Fibroblast of the aortic adventitia (primary cell): ENCODE measurements at regions not wholly inside any gene's neighbourhood (a gene's known extent, or its start where the extent isn't known, plus 50 kb on each side); places are given as distances from the start of the nearest gene placed in this dataset.

ENCODE experiments used
- DNase-seq: peaks from one replicate; pipeline ENCODE4 v3.0.0-alpha.2; 2010; ENCODE audit warnings: low read depth
- H3K4me3 ChIP-seq: 2 replicates; pipeline ENCODE4 v1.5.1; 2011; ENCODE audit warnings: low read depth, mild to moderate bottlenecking, control low read depth, low read length, moderate library complexity
- TF ChIP-seq, protein P1 (sequence below): IDR thresholded peaks from 2 replicates; pipeline ENCODE4 v1.5.1; 2011; ENCODE audit warnings: mild to moderate bottlenecking, low read length, control low read depth, inconsistent platforms; ENCODE audit not compliant: insufficient read depth

DNA sequence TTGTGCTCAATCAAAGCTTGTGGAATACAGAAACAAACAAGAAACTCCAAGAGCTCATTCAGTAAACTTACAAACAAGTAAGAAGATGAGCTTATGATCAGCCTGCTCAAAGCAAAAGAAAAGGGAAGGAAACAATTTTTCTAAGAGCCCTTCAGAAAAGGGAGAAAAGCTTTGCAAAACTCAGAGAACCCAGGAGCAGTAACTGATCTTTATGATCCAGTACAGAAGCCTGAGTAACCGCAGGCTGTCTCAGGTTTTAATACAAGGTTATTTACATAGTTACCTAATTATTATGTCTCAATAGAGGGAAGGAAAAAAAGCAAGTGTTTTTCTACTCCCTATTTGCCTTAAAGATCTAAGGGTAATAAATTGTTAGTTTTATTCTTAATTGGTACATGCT lies 226.5 kb downstream of the MAFB start:
- TF ChIP-seq, protein P1, sequence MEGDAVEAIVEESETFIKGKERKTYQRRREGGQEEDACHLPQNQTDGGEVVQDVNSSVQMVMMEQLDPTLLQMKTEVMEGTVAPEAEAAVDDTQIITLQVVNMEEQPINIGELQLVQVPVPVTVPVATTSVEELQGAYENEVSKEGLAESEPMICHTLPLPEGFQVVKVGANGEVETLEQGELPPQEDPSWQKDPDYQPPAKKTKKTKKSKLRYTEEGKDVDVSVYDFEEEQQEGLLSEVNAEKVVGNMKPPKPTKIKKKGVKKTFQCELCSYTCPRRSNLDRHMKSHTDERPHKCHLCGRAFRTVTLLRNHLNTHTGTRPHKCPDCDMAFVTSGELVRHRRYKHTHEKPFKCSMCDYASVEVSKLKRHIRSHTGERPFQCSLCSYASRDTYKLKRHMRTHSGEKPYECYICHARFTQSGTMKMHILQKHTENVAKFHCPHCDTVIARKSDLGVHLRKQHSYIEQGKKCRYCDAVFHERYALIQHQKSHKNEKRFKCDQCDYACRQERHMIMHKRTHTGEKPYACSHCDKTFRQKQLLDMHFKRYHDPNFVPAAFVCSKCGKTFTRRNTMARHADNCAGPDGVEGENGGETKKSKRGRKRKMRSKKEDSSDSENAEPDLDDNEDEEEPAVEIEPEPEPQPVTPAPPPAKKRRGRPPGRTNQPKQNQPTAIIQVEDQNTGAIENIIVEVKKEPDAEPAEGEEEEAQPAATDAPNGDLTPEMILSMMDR, result no peak
- no peak for DNase-seq
- no peak overlapping the region for H3K4me3 ChIP-seq

DNA sequence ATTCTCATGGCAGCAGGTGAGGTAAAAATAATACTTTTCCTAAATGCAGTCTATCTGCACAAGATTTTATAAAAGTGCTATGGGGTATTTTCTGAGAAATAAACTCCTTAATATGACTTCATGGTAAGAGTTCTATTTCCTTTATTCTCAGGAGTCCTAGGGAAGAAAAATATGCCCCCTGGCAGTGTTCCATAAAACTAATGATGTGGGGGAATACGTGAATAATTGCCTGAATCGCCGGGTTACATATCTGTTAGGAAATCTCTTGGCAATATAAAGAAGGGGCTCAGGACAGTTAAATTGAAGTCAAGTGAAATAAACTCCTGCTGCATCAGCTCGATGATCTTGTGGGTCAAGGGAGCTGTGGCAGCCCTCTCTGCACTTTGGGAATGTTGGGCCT lies 229.7 kb downstream of the MAFB start:
- no peak overlapping the region for H3K4me3 ChIP-seq
- TF ChIP-seq, protein P1, result no peak

DNA sequence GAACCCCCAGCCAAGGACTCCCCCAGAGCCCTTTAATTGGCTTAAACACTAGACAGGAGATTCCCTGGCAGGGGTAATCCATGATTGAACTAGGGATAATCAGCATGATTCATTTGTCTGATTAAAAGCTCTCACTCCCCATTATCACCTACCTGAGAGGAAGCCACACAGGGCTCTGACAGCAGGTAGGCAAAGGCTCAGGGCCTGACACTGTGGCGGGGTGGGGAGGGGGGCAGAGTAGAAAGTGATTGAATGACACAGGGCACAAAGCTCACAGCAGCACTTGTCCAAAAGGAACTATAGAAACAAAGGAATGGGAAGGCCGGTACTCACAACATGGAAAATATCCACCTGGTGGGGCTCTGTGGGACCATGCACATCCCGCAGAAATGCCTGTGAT lies 231.6 kb downstream of the MAFB start:
- H3K4me3 ChIP-seq, result no peak overlapping the region
- DNase-seq, result no peak

More for the DNA sequence above, 229.7 kb downstream of the MAFB start:
- no peak for DNase-seq

DNA sequence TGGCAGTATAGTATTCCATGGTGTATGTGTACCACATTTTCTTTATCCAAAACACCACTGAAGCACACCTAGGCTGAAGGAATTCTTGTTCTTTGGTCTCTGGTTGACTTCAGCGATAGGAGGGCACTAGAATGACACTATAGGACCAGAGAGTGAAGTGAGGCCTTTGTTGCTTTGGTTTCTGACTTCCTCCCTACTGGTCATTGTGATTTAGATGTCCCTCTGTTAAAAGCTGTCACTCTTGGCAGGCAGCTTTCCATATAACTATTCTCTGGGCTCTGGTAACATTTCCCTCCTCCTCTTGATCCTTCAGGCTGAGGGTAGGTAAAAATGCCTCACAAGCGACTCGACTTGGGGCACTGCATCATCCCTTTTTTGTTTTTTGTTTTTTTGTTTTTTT lies 236.3 kb downstream of the MAFB start:
- no peak for DNase-seq
- no peak overlapping the region for H3K4me3 ChIP-seq
- TF ChIP-seq, protein P1, result no peak

More for the DNA sequence above, 231.6 kb downstream of the MAFB start:
- TF ChIP-seq, protein P1, result no peak

DNA sequence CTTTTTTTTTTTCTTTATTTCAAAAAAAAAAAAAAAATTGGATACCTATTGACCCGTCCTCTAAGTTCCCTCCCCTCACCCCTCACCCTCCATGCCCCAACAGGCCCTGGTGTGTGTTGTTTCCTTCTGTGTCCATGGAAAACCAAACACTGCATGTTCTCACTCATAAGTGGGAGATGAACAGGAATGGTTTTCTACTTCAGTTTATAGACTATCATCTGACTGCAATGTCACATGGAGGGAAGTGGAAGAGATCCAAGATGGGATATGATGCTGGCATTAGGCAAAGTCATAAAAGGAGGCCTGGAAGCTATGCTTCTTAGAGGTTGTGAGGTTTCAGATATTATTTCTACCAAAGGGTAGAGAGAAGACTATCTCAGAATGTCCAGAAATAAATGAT lies 237.5 kb downstream of the MAFB start:
- no peak for DNase-seq
- no peak overlapping the region for H3K4me3 ChIP-seq
- TF ChIP-seq, protein P1, result no peak

DNA sequence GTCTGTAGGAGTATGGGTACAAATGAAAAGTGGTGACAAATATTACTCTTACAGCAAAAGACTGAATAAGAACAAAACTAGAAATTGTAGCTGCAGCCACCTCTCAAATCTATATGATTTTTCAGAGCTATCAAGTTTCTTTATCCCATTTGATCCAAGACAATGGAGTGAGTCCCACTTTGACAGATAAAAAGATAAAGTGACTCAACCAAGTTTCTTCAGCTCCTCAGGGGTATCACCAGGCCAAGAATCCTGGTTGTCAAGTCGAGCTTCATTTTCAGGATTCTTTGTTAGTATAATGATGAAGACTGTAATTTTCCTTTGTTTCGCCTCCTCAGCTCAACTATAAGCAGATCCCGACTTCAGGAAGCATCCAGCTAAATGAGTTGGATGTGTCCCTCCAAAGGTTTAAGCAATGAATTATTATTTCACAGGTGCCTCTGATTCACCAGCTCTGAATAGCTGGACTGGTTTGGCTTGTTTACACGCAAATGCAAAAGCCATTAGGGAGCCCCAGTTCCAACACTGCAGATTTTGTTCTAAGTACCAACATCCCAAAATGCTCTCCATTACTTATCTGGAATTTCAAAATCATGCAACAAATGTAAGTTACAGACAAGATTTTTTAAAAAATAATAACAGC lies 238.9 kb downstream of the MAFB start:
- DNase-seq, result no peak
- H3K4me3 ChIP-seq, result no peak overlapping the region
- TF ChIP-seq, protein P1, result no peak

DNA sequence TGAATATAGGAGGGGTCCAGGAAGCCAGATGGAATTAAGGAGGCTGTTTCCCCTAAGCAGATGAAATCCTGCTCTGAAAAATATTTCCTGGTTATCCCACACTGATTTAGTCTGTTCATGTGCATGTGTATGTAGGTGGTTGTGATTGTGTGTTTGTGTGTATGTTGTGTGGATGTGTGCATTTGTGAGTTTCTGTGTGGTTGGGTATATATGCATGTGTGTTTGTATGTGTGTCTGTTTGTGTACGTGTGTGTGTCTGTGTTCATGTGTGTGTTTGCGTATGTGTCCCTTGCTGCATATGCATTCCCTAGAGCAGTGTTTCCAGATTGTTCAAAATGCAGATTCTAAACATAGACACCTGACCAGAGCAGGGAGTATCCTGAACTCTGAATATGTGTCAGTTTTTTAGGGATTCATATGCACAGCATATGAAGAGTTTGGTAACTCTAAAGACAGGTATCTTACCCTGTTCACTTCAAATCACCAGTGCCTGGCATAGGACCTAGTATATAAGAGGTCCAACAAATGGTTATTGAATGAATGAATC lies 239.8 kb downstream of the MAFB start:
- no peak overlapping the region for H3K4me3 ChIP-seq
- TF ChIP-seq, protein P1, result no peak
- DNase-seq, result no peak
